HepG2 (cell line): ENCODE measurements at regions not wholly inside any gene's neighbourhood (a gene's known extent, or its start where the extent isn't known, plus 50 kb on each side); places are given as distances from the start of the nearest gene placed in this dataset.

Source experiments
- ATAC-seq: fragments of 200-7000 bp; cut with Tn5 transposase; 3 replicates; pipeline ENCODE4 v1.9.1; 2020; ENCODE audit warnings: mild to moderate bottlenecking, moderate library complexity
- BruUV-seq: library from RNA; stranded (reverse); fragments of 400-500 nt; replicated peaks from 2 replicates; lab custom pipeline; 2021; lab: Mats Ljungman, UMichigan
- CTCF ChIA-PET: fragments of 300-600 bp; formaldehyde crosslinking; extraction: SDS; loops from one replicate; lab custom pipeline; 2021; ENCODE audit warnings: low total read pairs, inconsistent platforms, low intra/inter-chr PET ratio; lab: Yijun Ruan, JAX
- POLR2A ChIA-PET: fragments of 350-600 bp; sonication (Branson Sonifier 250); formaldehyde crosslinking; loops from one replicate; lab custom pipeline; 2020; ENCODE audit warnings: antibody characterized with exemption, inconsistent platforms; lab: Yijun Ruan, JAX
- DNase-seq: peaks from one replicate; pipeline ENCODE4 v3.0.0-alpha.2; 2015; ENCODE audit warnings: low spot score
- FAIRE-seq: peaks from 3 replicates; lab custom pipeline; 2011; peaks lifted over from hg19 to GRCh38; lab: Jason Lieb, UNC
- H2AFZ ChIP-seq: one replicate; pipeline ENCODE4 v1.6.1; 2011; ENCODE audit warnings: low read length, inconsistent platforms
- H3K27ac ChIP-seq: fragments of 300-600 bp; 3 replicates; pipeline ENCODE4 v1.8.0; 2011; ENCODE audit warnings: mixed run types, mild to moderate bottlenecking, mixed read lengths, low read length, inconsistent platforms; ENCODE audit not compliant: insufficient read depth; ENCODE audit errors: extremely low read length
- H3K27me3 ChIP-seq, 2 experiments: fragments of 200-600 bp in 1 of 2; 2 replicates in 1 of 2; 3 replicates in 1 of 2; pipeline versions ENCODE4 v1.6.0 to v1.8.0; 2011; ENCODE audit warnings: low read length in 2 of 2, mild to moderate bottlenecking in 2 of 2, moderate library complexity in 2 of 2, inconsistent platforms in 1 of 2; ENCODE audit not compliant: insufficient read depth in 2 of 2, control insufficient read depth in 1 of 2
- H3K36me3 ChIP-seq, 2 experiments: fragments of 200-600 bp in 1 of 2; replicated peaks in 1 of 2; 2 replicates in 1 of 2; 3 replicates in 1 of 2; pipeline versions ENCODE4 v1.5.1 to v1.8.0; 2011; ENCODE audit warnings: low read length in 2 of 2, inconsistent platforms in 1 of 2; ENCODE audit not compliant: insufficient read depth in 2 of 2, control insufficient read depth in 1 of 2
- H3K4me1 ChIP-seq: 2 replicates; pipeline ENCODE4 v1.5.1; 2012; ENCODE audit warnings: low read length, inconsistent platforms; ENCODE audit not compliant: insufficient read depth
- H3K4me2 ChIP-seq: 2 replicates; pipeline ENCODE4 v1.6.0; 2011; ENCODE audit warnings: low read depth, low read length, inconsistent platforms
- H3K4me3 ChIP-seq, 3 experiments: fragments of 200-600 bp in 1 of 3; sonication (generic), shearing (Covaris generic) in 1 of 3; replicated peaks in 1 of 3; 2 replicates each; pipeline ENCODE4 v1.5.1; 2011 to 2016; ENCODE audit warnings: low read length in 3 of 3, inconsistent platforms in 2 of 3, low read depth in 2 of 3, mild to moderate bottlenecking in 2 of 3, control low read depth in 1 of 3, mixed read lengths in 1 of 3; ENCODE audit not compliant: insufficient read depth in 1 of 3
- H3K79me2 ChIP-seq: one replicate; pipeline ENCODE4 v1.6.1; 2011; ENCODE audit warnings: low read length, inconsistent platforms; ENCODE audit not compliant: insufficient read depth
- H3K9ac ChIP-seq: 2 replicates; pipeline ENCODE4 v1.6.0; 2011; ENCODE audit warnings: mild to moderate bottlenecking, low read depth, low read length, inconsistent platforms; ENCODE audit not compliant: insufficient read depth
- H3K9me3 ChIP-seq: 2 replicates; pipeline ENCODE4 v1.5.1; 2012; ENCODE audit warnings: mild to moderate bottlenecking, low read length
- H4K20me1 ChIP-seq: 2 replicates; pipeline ENCODE4 v1.6.0; 2011; ENCODE audit warnings: inconsistent platforms, mild to moderate bottlenecking, low read length, moderate library complexity; ENCODE audit not compliant: insufficient read depth
- FUBP1 ChIP-seq: sonication (generic); formaldehyde crosslinking; IDR thresholded peaks from 2 replicates; pipeline ENCODE4 v1.5.1; 2020; ENCODE audit warnings: missing genetic modification reagents, mild to moderate bottlenecking, borderline replicate concordance
- GATA4 ChIP-seq: sonication (generic); IDR thresholded peaks from 2 replicates; pipeline ENCODE4 v1.6.1; 2016; ENCODE audit warnings: antibody characterized with exemption, low read depth, borderline replicate concordance
- JUND ChIP-seq: sonication (generic); formaldehyde crosslinking; IDR thresholded peaks from 2 replicates; pipeline ENCODE4 v1.8.0; 2022; ENCODE audit warnings: mild to moderate bottlenecking, missing genetic modification reagents
- KLF16 ChIP-seq, 2 experiments: sonication (generic) in 1 of 2; formaldehyde crosslinking in 1 of 2; IDR thresholded peaks; 2 replicates each; pipeline versions ENCODE4 v1.6.1 to v1.8.0; 2016 to 2023; ENCODE audit warnings: missing genetic modification reagents in 2 of 2, missing compliant biosample characterization in 1 of 2
- KMT2B ChIP-seq: IDR thresholded peaks from 2 replicates; pipeline ENCODE4 v1.6.1; 2016; ENCODE audit warnings: missing genetic modification reagents, missing compliant biosample characterization
- LRRFIP1 ChIP-seq: sonication (generic); formaldehyde crosslinking; conservative IDR thresholded peaks from 2 replicates; pipeline ENCODE4 v1.4.0; 2020; ENCODE audit warnings: missing genetic modification reagents
- MXD4 ChIP-seq: IDR thresholded peaks from 2 replicates; pipeline ENCODE4 v1.6.1; 2016; ENCODE audit warnings: mild to moderate bottlenecking, missing biosample characterization, missing genetic modification reagents
- NCOA1 ChIP-seq: sonication (generic); formaldehyde crosslinking; IDR thresholded peaks from 2 replicates; pipeline ENCODE4 v1.9.0; 2021; ENCODE audit warnings: missing genetic modification reagents
- SALL1 ChIP-seq: sonication (generic); formaldehyde crosslinking; IDR thresholded peaks from 2 replicates; pipeline ENCODE4 v1.8.0; 2022; ENCODE audit warnings: mild to moderate bottlenecking, missing genetic modification reagents
- SOX6 ChIP-seq, 2 experiments: fragments of 450-650 bp in 1 of 2; sonication (generic) in 1 of 2; formaldehyde crosslinking in 1 of 2; IDR thresholded peaks; 2 replicates each; pipeline versions ENCODE4 v1.4.0 to v1.6.1; 2017 to 2020; ENCODE audit warnings: antibody characterized with exemption in 1 of 2, mild to moderate bottlenecking in 1 of 2, missing genetic modification reagents in 1 of 2
- ZBTB2 ChIP-seq: sonication (generic); formaldehyde crosslinking; IDR thresholded peaks from 2 replicates; pipeline ENCODE4 v1.8.0; 2022; ENCODE audit warnings: low read depth, missing genetic modification reagents
- ZNF101 ChIP-seq: sonication (generic); formaldehyde crosslinking; IDR thresholded peaks from 2 replicates; pipeline ENCODE4 v1.4.0; 2020; ENCODE audit warnings: mild to moderate bottlenecking, low read depth, missing genetic modification reagents, borderline replicate concordance
- ZNF280B ChIP-seq: sonication (generic); formaldehyde crosslinking; IDR thresholded peaks from 2 replicates; pipeline ENCODE4 v1.5.0; 2020; ENCODE audit warnings: missing genetic modification reagents, mild to moderate bottlenecking, borderline replicate concordance
- ZNF343 ChIP-seq: sonication (generic); formaldehyde crosslinking; IDR thresholded peaks from 2 replicates; pipeline ENCODE4 v1.4.0; 2020; ENCODE audit warnings: mild to moderate bottlenecking, missing genetic modification reagents
- ZNF747 ChIP-seq: sonication (generic); formaldehyde crosslinking; IDR thresholded peaks from 2 replicates; pipeline ENCODE4 v1.8.1; 2023; ENCODE audit warnings: missing genetic modification reagents, mild to moderate bottlenecking, borderline replicate concordance
- ZSCAN20 ChIP-seq: sonication (generic); formaldehyde crosslinking; IDR thresholded peaks from 2 replicates; pipeline ENCODE4 v1.4.0; 2020; ENCODE audit warnings: missing genetic modification reagents, mild to moderate bottlenecking, borderline replicate concordance
- WGBS: methylation state at CpG from one replicate; pipeline ENCODE4 v1.1.6; 2017; ENCODE audit warnings: low lambda C conversion rate; 5-methylcytosine and 5-hydroxymethylcytosine counted together
- in situ Hi-C: cut with HindIII; loops from 2 replicates; pipeline ENCODE4 v1.10.0; 2017; ENCODE audit warnings: low pct_unique_long_range_greater_than_20kb; ENCODE audit not compliant: extremely low pct_ligation_motif_present
- intact Hi-C: fragments of 100-400 bp; cut with micrococcal nuclease; formaldehyde crosslinking; loops from one replicate; pipeline ENCODE4 v1.10.0; 2022; ENCODE audit not compliant: unreplicated experiment

GRCh38 chr12:116665666-116666304 is 72.1 kb downstream of the SPRING1 start (continued):
- TF ChIP-seq ZNF280B, result no peak
- TF ChIP-seq ZBTB2 (CRISPR knock-in tag), result no peak
- no peak for TF ChIP-seq KLF16 (CRISPR knock-in tag; IDR thresholded peaks at IDR 0.05)
- TF ChIP-seq SOX6 (IDR thresholded peaks at IDR 0.05), result no peak
- TF ChIP-seq SOX6 (CRISPR knock-in tag; IDR thresholded peaks at IDR 0.05), result no peak
- no peak for TF ChIP-seq ZNF343
- TF ChIP-seq FUBP1 (CRISPR knock-in tag), result no peak

- no TSS peak for BruUV-seq
- Histone ChIP-seq H2AFZ (no peak overlapping the region), H3K4me2 (no peak overlapping the region), H3K36me3 (no peaks in the 10 kb centered on the region), H4K20me1 (no peaks in the 10 kb centered on the region), H3K4me3 (no peak overlapping the region), H3K79me2 (no peaks in the 10 kb centered on the region), H3K4me1 (peaks cover 42% of the 10 kb centered on the region), H3K27me3 (no peaks in the 10 kb centered on the region), H3K27ac (no peak overlapping the region), H3K9me3 (no peaks in the 10 kb centered on the region), H3K9ac (no peak overlapping the region)
- ChIA-PET POLR2A (no interaction called here), CTCF (no interaction called here)
- FAIRE-seq, result no peak
- DNase-seq, result no peak
- in situ Hi-C loops (no loop called here), intact Hi-C loops (no loop called here)
- WGBS, result 89% methylated on average over 4 of the region's 4 CpGs
- no peak for ATAC-seq
- TF ChIP-seq KMT2B (CRISPR knock-in tag) (no peak), ZNF747 (no peak), MXD4 (CRISPR knock-in tag) (no peak), NCOA1 (CRISPR knock-in tag) (no peak), LRRFIP1 (CRISPR knock-in tag) (no peak), SALL1 (CRISPR knock-in tag) (no peak), GATA4 (no peak), ZSCAN20 (CRISPR knock-in tag) (no peak), JUND (CRISPR knock-in tag) (no peak), ZNF101 (CRISPR knock-in tag) (no peak)
Measured at GRCh38 chr12:116664085-116664484, 73.8 kb downstream of the SPRING1 start.
